Activated naive CD4-positive, alpha-beta T cell (primary cell): ENCODE measurements at regions not wholly inside any gene's neighbourhood (a gene's known extent, or its start where the extent isn't known, plus 50 kb on each side); places are given as distances from the start of the nearest gene placed in this dataset.

Experiments
- DNase-seq, 4 experiments: peaks; one replicate each; lab custom pipeline; 2025; lab: John Stamatoyannopoulos, UW

DNA sequence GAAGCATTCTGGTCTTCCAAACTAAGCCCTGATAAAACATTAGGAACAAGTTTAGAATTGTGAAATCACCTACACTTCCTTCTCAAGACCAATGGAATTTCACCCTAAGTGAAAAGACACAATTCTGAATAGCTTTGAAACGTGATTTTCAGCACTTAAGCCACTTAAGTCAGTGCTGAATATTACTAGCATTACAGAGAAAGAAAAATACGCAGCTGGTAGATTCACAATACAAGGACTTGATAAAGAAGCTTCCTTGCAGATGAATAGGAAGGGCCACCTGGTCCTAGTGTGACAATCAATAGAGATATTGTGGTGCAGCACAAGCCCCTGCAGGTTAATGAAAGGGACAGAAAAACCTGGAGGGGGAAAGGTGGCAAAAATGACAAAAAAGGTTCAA is 353.1 kb upstream of the ALCAM start:
- DNase-seq: no peak

GRCh38 chr3:105014631-105015030 is 352.1 kb upstream of the ALCAM start:
- no peak for DNase-seq

DNA sequence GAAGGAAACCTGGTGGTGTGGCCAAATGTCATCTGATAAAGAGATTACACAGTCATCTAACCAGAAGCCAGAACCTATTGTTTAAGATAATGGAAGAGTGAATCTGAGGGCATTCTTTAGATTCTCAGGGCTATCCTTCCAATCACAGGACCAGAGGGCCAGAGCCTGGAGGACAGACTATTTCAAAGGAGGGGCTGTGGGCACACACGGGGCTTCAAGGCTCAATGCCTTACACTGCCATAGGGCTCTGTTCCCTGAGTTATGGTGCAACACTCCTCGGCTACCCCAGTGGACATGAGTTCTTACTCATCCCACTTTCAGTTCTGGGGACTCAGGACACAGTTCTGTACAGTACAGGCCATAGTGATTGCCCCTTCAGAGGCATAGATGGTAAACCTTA is 343.9 kb upstream of the ALCAM start:
- DNase-seq: no peak

- no peak for DNase-seq
Observed at GRCh38 chr3:105030211-105030610, 336.5 kb upstream of the ALCAM start.

DNA sequence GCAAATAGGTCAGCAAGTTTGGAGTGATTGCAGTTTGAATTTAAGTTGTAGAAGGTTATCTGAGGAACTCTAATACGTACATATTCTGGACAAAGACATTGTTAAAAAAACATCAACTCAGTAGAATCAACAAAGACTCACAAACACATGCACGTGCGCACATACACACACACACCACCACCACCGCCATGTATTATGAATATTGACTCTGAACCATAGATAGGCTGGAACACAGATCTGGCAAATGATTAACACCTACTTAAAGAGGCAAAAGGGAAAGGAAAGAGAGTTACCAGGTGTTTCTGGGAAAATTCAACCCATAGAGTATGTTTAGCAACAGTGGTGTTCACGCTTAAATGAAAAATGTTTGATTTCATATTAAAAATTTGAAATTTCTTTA is 334.2 kb upstream of the ALCAM start:
- DNase-seq: no peak

GRCh38 chr3:105033081-105033480 is 333.6 kb upstream of the ALCAM start:
- DNase-seq: no peak

DNA sequence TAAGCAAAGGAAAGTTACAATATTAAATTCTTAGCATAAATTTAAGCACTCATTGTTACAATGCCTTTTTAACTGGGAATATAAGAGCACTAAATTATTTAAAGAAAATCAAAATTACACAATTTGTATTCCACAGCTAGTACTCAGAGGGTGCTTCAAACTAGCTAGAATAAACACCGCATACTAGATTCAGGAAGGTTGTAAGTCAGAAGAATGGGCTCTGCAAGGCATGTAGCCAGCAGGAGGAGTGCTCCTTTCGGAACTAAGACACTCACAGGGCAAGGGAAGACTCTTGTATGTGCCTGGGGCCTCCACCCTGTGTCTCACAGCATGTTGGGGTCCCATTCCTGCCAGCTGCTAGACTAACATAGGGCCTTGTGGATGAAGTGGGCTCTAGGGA is 327.7 kb upstream of the ALCAM start:
- DNase-seq: no peak

- DNase-seq: no peak
Observed at GRCh38 chr3:105040026-105040622, 326.6 kb upstream of the ALCAM start.

DNA sequence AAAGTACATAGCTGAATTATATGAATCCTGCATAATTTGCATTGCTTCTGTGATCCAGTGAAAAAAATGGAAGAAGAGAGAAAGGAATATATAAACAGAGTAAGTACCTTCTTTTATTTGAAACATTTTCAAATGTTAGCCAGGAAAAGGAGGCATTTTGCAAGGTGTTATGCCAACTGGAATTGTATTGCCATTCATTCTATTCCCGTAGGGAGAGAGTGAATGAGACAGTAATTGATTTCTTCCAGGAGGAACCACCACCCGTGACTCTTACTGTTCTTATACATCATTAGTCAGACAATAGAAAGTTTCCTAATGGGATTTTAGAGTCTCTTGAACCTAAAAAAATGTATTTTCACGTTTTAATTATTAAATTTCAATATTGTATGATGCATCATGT is 324.1 kb upstream of the ALCAM start:
- DNase-seq: no peak

DNA sequence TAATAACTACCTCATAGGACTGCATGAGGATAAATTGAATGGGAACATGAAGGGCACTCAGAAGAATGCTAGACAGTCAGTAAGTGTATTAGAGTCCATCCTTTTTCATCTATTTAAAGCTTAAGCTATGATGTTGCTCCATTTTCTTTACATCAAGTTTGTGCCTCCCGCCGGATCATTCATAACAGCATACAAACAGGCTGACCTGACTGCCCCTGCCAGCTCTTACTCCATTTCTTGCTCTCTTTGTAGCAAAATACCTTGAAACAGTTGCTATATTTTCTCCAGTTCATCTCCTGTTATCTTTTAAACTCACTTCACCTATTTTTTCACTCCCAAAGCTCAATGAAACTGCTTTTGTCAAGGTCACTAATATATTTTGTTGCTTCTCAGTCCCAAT is 315.6 kb upstream of the ALCAM start:
- no peak for DNase-seq

GRCh38 chr3:105051972-105052371 is 314.7 kb upstream of the ALCAM start:
- no peak for DNase-seq

DNA sequence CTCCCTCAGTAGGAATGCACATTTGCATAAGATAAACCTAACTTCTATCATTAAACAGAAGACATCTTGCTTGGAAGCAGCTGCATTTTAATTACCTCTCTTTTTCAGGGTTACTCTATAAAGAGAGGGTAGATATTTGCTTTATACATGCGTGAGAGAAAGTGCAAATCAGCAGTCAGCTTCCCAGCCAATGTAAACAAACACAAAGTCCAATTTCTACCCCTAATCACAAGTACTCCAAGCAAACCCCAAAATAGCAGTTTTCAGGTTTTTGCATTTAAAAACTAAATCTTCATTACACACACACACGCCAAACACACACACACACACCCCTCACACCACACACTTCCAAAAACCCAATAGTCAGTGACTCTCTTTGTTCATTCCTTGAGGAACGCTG is 303.9 kb upstream of the ALCAM start:
- no peak for DNase-seq

- no peak for DNase-seq
Observed at GRCh38 chr3:105065895-105066839, 300.5 kb upstream of the ALCAM start.

- no peak for DNase-seq
Observed at GRCh38 chr3:105067361-105067760, 299.3 kb upstream of the ALCAM start.

DNA sequence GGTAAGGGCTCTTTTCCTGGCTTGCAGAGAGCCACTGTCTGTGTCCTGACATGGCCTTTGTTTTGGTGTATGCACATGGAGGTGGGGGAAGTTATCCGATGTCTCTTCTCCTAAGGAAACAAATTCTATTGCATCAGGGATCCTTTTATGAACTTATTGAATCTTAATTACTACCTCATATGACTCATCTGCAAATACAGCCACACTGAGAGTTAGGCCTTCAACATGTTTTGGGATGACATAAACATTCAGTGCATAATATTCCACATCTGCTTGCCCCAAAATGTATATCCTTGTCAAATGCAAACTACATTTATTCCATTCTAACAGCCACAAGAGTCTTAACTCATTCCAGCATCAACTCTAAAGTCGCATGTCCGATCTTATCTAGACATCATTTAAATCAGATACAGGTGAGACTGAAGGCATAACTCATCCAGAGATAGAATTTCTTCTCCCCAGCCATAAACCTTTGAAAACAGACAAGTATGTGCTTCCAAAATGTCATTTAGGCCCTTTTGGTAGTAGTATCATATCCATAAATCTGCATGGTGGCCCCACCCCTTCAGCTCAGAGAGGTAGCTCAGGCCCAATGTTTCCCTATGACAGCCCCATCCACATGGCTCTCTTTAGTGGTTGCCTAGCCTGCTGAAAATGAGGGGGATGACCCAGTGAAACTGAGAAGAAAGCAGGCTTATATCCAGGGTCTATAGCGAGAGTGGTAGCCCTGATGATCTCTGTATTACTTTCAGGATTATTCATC is 289.5 kb upstream of the ALCAM start:
- DNase-seq: no peak

DNA sequence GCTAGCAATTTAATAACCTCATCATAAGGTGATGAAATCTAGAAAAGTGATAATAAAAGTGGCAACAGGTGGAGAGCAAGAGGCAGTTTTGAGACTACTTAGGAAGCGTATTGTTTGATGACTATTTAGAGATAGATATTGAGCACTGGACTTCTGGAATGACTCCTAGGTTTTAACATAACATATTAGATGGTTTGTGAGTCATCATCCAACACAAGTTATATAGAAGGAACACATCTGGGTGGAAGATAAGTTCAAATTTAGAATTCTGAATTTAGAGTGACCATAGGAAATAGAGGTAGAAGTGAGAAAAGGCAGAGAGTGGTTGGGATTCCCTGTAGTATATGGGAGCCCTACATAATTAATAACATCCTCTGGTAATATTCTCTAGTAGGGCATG is 282.8 kb upstream of the ALCAM start:
- no peak for DNase-seq

GRCh38 chr3:105085506-105085905 is 281.2 kb upstream of the ALCAM start:
- DNase-seq: no peak

DNA sequence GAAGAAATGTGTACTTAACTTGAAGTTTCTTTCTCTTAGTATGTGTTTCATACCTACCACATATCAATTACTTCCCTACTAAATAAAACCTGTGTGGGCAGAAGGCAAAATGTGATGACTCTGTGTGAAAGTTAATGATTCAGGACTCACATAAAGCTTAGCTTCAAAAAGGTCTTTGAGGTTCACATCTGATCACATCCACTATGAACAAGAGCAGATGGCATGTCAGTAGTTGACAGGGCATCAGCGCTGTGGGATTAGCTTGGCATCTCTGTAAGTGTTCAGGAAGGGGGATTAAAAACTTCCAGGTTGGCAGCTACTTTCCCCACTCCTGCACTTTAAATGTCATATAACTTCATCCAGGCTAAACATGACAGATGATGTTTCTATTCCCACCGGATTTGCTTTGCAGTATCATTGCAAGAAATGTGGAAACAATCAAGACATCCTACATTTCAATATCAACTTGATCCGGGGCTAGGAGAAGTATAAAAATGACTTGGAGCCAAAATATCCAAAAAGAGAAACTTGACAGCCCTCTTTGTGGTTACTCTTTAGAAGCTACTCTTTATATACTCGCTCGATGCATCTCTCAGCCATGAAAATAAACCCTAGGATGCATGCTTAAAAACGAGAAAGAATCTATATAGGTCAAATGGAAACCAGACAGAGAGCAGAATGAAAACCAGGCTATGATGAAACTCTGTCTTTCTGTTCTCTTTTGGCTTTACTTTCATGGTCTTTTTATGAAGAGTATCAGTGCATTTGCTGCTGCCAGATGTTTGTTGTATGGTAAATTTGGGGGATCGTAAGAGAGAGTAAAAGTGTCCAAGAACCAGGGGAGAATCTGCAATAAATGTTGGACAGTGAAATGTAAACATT is 273.1 kb upstream of the ALCAM start:
- DNase-seq: no peak

GRCh38 chr3:105094588-105094987 is 272.1 kb upstream of the ALCAM start:
- DNase-seq: no peak

DNA sequence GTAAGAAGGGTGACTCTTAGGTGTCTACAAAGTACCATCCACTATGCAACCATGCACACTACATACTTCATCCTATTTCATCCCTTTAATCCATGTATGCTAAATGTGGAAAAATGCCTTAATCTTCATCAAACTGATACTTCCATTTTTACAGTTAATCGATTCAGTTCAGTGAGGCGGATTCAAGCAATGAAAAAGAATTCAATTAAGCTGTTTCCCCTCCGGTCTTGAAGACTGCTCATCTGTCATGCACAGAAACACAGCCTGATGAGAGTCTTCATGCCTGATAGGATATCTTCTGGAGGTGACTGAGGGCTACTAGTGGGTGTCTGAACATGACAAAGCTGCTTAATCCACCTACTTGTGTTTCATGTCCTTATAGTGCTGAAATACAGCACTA is 270.6 kb upstream of the ALCAM start:
- DNase-seq: no peak

DNA sequence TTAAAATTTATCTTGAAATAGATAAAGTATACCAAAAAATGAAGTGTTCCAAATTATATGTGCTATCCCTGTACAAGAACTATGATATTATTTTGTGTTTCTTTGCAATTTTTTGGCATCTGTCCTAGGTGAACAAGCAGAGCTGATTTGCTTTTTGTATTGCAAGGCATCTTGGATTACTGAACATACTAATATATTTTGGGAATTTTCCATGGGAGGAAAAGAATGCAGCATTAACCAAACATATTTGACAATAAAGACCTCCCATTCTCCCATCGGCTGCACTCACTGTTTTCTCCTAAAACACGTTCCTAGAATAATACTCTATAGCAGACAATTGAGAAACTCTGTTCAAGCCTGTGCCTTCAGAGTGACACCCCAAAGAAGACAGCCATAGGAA is 265.1 kb upstream of the ALCAM start:
- no peak for DNase-seq

DNA sequence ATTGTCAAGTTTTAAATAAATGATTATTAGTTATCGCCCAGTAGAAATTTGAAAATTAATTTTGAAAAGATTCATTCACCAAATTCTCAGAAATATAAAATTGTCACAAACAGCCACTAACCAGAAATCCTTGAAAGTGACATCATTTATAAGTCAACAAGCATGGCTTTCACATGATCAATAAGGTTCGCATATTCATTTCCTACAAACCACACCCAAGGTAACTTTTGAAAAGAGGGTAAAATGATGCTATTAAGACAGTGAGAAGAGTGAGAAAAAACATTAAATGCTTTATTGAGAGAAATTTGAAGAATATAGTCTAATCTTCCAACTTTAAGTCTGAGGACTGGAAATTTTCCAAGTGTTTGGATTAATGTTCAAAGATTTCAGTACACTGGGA is 263.6 kb upstream of the ALCAM start:
- no peak for DNase-seq
